Right atrium auricular region (tissue), 2 donors: ENCODE measurements at regions not wholly inside any gene's neighbourhood (a gene's known extent, or its start where the extent isn't known, plus 50 kb on each side); places are given as distances from the start of the nearest gene placed in this dataset.

ENCODE experiments used
- DNase-seq: peaks from one replicate; pipeline ENCODE4 v3.0.0-alpha.2; 2019; ENCODE audit warnings: low spot score
- H3K27ac ChIP-seq, 2 donors: fragments of 200-600 bp; sonication (generic); 1 replicate in 1 of 2; 2 replicates in 1 of 2; pipeline ENCODE4 v1.5.1; 2016 to 2019
- H3K27me3 ChIP-seq, 2 donors: fragments of 200-600 bp; sonication (generic); one replicate each; pipeline versions ENCODE4 v1.5.1 to v1.6.0; 2017 to 2019
- H3K36me3 ChIP-seq: fragments of 200-600 bp; sonication (generic); one replicate; pipeline ENCODE4 v1.5.1; 2016
- H3K4me1 ChIP-seq, 2 donors: fragments of 200-600 bp; sonication (generic); one replicate each; pipeline versions ENCODE4 v1.5.1 to v1.6.0; 2017 to 2019
- H3K4me3 ChIP-seq, 2 donors: fragments of 200-600 bp; sonication (generic); 1 replicate in 1 of 2; 2 replicates in 1 of 2; pipeline ENCODE4 v1.5.1; 2017 to 2019; ENCODE audit warnings: mild to moderate bottlenecking in 1 of 2, moderate library complexity in 1 of 2
- H3K9me3 ChIP-seq, 2 donors: fragments of 200-600 bp; sonication (generic); one replicate each; pipeline ENCODE4 v1.5.1; 2019
- CTCF ChIP-seq, 2 donors: fragments of 200-600 bp; sonication (generic); IDR thresholded peaks; one replicate each; pipeline ENCODE4 v1.5.1; 2019; ENCODE audit warnings: antibody characterized with exemption in 2 of 2

- no peak overlapping the region for H3K4me3 ChIP-seq
- H3K27ac ChIP-seq = no peak overlapping the region
- H3K9me3 ChIP-seq = no peaks in the 10 kb centered on the region
- DNase-seq = no peak
- no peaks in the 10 kb centered on the region for H3K36me3 ChIP-seq
- no peak for TF ChIP-seq CTCF (IDR thresholded peaks at IDR 0.05)
- no peaks in the 10 kb centered on the region for H3K4me1 ChIP-seq
- no peaks in the 10 kb centered on the region for H3K27me3 ChIP-seq
Measured at GRCh38 chr12:61301817-61302216, 958.4 kb upstream of the USP15 start.

GRCh38 chr12:61302282-61302681 is 957.9 kb upstream of the USP15 start:
- Histone ChIP-seq H3K36me3 (no peaks in the 10 kb centered on the region), H3K27me3 (no peaks in the 10 kb centered on the region), H3K27ac (no peak overlapping the region), H3K4me3 (no peak overlapping the region), H3K9me3 (no peaks in the 10 kb centered on the region), H3K4me1 (no peaks in the 10 kb centered on the region)
- no peak for DNase-seq
- TF ChIP-seq CTCF (IDR thresholded peaks at IDR 0.05) = no peak

DNA sequence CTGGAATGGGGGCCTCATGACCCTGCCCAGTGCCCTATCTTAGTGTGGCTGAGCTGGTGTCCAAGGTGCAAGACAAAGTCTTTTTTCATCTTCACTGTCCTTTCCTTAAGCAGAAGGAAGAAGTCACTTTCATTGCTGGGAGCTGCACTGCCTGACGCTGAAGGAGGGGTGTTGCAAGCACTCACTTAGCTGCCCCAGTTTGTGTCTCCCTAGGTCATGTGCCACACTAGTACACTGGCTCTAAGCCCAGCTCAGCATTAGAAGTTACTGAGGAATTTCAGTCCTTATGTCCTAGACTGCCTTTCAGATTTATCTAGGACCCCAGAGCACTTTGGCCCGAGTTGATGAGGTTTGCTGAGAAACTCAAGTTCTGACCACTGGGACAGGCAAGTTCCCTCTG is 952.0 kb upstream of the USP15 start:
- H3K4me1 ChIP-seq = no peaks in the 10 kb centered on the region
- H3K27ac ChIP-seq = no peak overlapping the region
- TF ChIP-seq CTCF (IDR thresholded peaks at IDR 0.05) = no peak
- H3K36me3 ChIP-seq = no peaks in the 10 kb centered on the region
- H3K9me3 ChIP-seq = no peaks in the 10 kb centered on the region
- DNase-seq = no peak
- H3K27me3 ChIP-seq = no peaks in the 10 kb centered on the region
- H3K4me3 ChIP-seq = no peak overlapping the region

DNA sequence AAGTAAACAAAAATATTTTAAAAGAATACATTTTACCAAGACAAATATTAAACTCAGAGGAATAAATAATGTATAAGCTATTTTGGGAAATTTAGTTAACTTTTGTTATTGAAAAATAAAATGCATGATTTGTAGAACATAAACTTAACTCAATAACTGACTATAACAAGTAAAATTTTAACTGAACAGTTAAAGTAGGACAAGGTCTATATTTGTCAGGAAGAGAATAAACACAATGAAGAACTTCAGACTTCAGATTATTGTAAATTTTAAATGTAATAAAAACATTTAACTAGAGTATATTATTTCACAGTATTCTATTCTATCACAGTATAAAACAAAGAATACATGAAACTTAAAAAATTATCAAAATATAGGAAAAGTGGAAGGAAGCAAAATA is 948.8 kb upstream of the USP15 start:
- no peak overlapping the region for H3K27ac ChIP-seq
- H3K9me3 ChIP-seq = no peaks in the 10 kb centered on the region
- no peaks in the 10 kb centered on the region for H3K4me1 ChIP-seq
- H3K4me3 ChIP-seq = no peak overlapping the region
- TF ChIP-seq CTCF (IDR thresholded peaks at IDR 0.05) = no peak
- no peaks in the 10 kb centered on the region for H3K27me3 ChIP-seq
- DNase-seq = no peak
- no peaks in the 10 kb centered on the region for H3K36me3 ChIP-seq

GRCh38 chr12:61348871-61349270 is 911.3 kb upstream of the USP15 start:
- Histone ChIP-seq H3K36me3 (no peaks in the 10 kb centered on the region), H3K9me3 (no peaks in the 10 kb centered on the region), H3K27me3 (no peaks in the 10 kb centered on the region), H3K4me1 (no peaks in the 10 kb centered on the region), H3K4me3 (no peak overlapping the region), H3K27ac (no peak overlapping the region)
- DNase-seq = no peak
- no peak for TF ChIP-seq CTCF (IDR thresholded peaks at IDR 0.05)

GRCh38 chr12:61355105-61355504 is 905.1 kb upstream of the USP15 start:
- TF ChIP-seq CTCF (IDR thresholded peaks at IDR 0.05) = no peak
- Histone ChIP-seq H3K36me3 (no peaks in the 10 kb centered on the region), H3K4me3 (no peak overlapping the region), H3K9me3 (no peaks in the 10 kb centered on the region), H3K27ac (no peak overlapping the region), H3K27me3 (no peaks in the 10 kb centered on the region), H3K4me1 (no peaks in the 10 kb centered on the region)
- no peak for DNase-seq
